Caco-2 (cell line): ENCODE measurements at regions not wholly inside any gene's neighbourhood (a gene's known extent, or its start where the extent isn't known, plus 50 kb on each side); places are given as distances from the start of the nearest gene placed in this dataset.

ENCODE experiments used
- BruUV-seq: library from RNA; stranded (reverse); fragments of 400-500 nt; replicated peaks from 2 replicates; lab custom pipeline; 2021; lab: Mats Ljungman, UMichigan
- CTCF ChIA-PET: fragments of 300-600 bp; sonication (Branson Sonifier 250); formaldehyde crosslinking; loops from one replicate; lab custom pipeline; 2022; ENCODE audit warnings: antibody characterized with exemption; lab: Charles Lee
- POLR2A ChIA-PET: fragments of 300-600 bp; sonication (Branson Sonifier 250); formaldehyde crosslinking; loops from one replicate; lab custom pipeline; 2022; ENCODE audit warnings: antibody characterized with exemption; lab: Charles Lee
- DNase-seq, 2 experiments: peaks; one replicate each; pipeline versions ENCODE4 v3.0.0 to v3.0.0-alpha.2; 2020 to 2022
- H3K27me3 ChIP-seq: replicated peaks from 2 replicates; pipeline ENCODE4 v1.6.0; 2011; ENCODE audit warnings: low read length; ENCODE audit not compliant: control insufficient read depth, insufficient read depth
- H3K36me3 ChIP-seq: 2 replicates; pipeline ENCODE4 v1.5.1; 2011; ENCODE audit warnings: low read length; ENCODE audit not compliant: control insufficient read depth, insufficient read depth
- H3K4me1 ChIP-seq: fragments of 250-450 bp; sonication (Bioruptor Pico); 2 replicates; pipeline ENCODE4 v1.5.1; 2020; ENCODE audit warnings: mild to moderate bottlenecking
- H3K4me3 ChIP-seq: 2 replicates; pipeline ENCODE4 v1.5.1; 2011; ENCODE audit warnings: low read depth, mild to moderate bottlenecking, control low read depth, low read length
- H3K9me3 ChIP-seq: fragments of 250-450 bp; sonication (Bioruptor Pico); 2 replicates; pipeline ENCODE4 v1.5.1; 2020; ENCODE audit warnings: mild to moderate bottlenecking, moderate library complexity
- H3K27ac Mint-ChIP-seq: one replicate; pipeline ENCODE4 v1.8.0; 2022; ENCODE audit warnings: mixed read lengths; ENCODE audit not compliant: unreplicated experiment
- H3K27me3 Mint-ChIP-seq: one replicate; pipeline ENCODE4 v1.8.0; 2022; ENCODE audit warnings: mixed read lengths; ENCODE audit not compliant: insufficient read depth, unreplicated experiment
- H3K36me3 Mint-ChIP-seq: one replicate; pipeline ENCODE4 v1.8.0; 2022; ENCODE audit warnings: mild to moderate bottlenecking, mixed read lengths; ENCODE audit not compliant: insufficient read depth, unreplicated experiment
- H3K4me1 Mint-ChIP-seq: one replicate; pipeline ENCODE4 v1.8.0; 2022; ENCODE audit warnings: low read depth, mixed read lengths; ENCODE audit not compliant: unreplicated experiment
- H3K4me3 Mint-ChIP-seq: one replicate; pipeline ENCODE4 v1.8.0; 2022; ENCODE audit warnings: mild to moderate bottlenecking, moderate library complexity, mixed read lengths; ENCODE audit not compliant: unreplicated experiment
- H3K9me3 Mint-ChIP-seq: one replicate; pipeline ENCODE4 v1.8.0; 2022; ENCODE audit warnings: mixed read lengths; ENCODE audit not compliant: unreplicated experiment
- CTCF ChIP-seq, 2 experiments: fragments of 200-600 bp in 1 of 2; IDR thresholded peaks; 1 replicate in 1 of 2; 2 replicates in 1 of 2; pipeline versions ENCODE4 v1.5.1 to v1.8.0; 2011 to 2022; ENCODE audit warnings: antibody characterized with exemption in 1 of 2, control low read depth in 1 of 2, inconsistent platforms in 1 of 2, low read depth in 1 of 2, low read length in 1 of 2, mild to moderate bottlenecking in 1 of 2, moderate library complexity in 1 of 2; ENCODE audit not compliant: insufficient read depth in 1 of 2, severe bottlenecking in 1 of 2, unreplicated experiment in 1 of 2
- intact Hi-C: fragments of 100-400 bp; cut with micrococcal nuclease; formaldehyde crosslinking; loops from one replicate; pipeline ENCODE4 v1.10.0; 2022; ENCODE audit not compliant: unreplicated experiment

DNA sequence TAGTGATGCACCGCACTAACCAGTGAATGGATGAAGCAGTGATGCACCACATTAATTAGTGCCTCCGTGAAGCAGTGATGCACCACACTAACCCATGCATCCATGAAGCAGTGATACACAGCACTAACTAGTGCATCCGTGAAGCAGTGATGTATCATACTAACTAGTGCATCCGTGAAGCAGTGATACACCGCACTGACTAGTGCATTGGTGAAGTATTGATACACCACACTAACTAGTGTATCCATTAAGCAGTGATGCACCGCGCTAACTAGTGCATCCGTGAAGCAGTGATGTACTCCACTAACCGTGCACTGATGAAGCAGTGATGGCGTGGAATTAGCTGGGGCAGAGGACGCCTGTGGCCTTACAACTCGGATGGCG is 80.6 kb upstream of the NKD1 start:
- TF ChIP-seq CTCF (IDR thresholded peaks at IDR 0.05; ENCODE audit: insufficient read depth in 1 of 2, low read depth in 1 of 2, low read length in 1 of 2, severe bottlenecking in 1 of 2, unreplicated experiment in 1 of 2): no peak
- BruUV-seq: no TSS peak
- peaks cover 13% of the 10 kb centered on the region for H3K9me3 ChIP-seq
- peaks cover 72% of the 10 kb centered on the region for H3K4me1 ChIP-seq
- peaks cover 5% of the 10 kb centered on the region for H3K36me3 Mint-ChIP-seq
- peak overlapping the region; percentile 43 for H3K4me3 ChIP-seq
- H3K36me3 ChIP-seq: no peaks in the 10 kb centered on the region
- H3K27me3 Mint-ChIP-seq: no peaks in the 10 kb centered on the region
- DNase-seq: no peak
- H3K4me1 Mint-ChIP-seq: peaks cover 41% of the 10 kb centered on the region
- ChIA-PET CTCF (interaction anchor here (0.9 to 1.5 kb wide), 2 partner anchors 92 to 198 kb away, joined by 5 to 6 read pairs; no protein-coding TSS in a partner anchor), POLR2A (no interaction called here)
- intact Hi-C loops: loop anchor here (5.0 kb wide), 3 partner anchors 80 to 200 kb away; partner anchors contain the start of gene NKD1
- H3K9me3 Mint-ChIP-seq: peaks cover 22% of the 10 kb centered on the region
- no peaks in the 10 kb centered on the region for H3K27me3 ChIP-seq
- peak overlapping the region; percentile 82 for H3K27ac Mint-ChIP-seq
- peak overlapping the region; percentile 44 for H3K4me3 Mint-ChIP-seq

GRCh38 chr16:50466170-50466569 is 82.0 kb upstream of the NKD1 start:
- no TSS peak for BruUV-seq
- no peak for TF ChIP-seq CTCF (IDR thresholded peaks at IDR 0.05; ENCODE audit: insufficient read depth in 1 of 2, low read depth in 1 of 2, low read length in 1 of 2, severe bottlenecking in 1 of 2, unreplicated experiment in 1 of 2)
- no peak overlapping the region for H3K4me3 ChIP-seq
- CTCF ChIA-PET: no interaction called here
- Mint-ChIP-seq H3K9me3 (peaks cover 9% of the 10 kb centered on the region), H3K27me3 (no peaks in the 10 kb centered on the region), H3K27ac (peak overlapping the region; percentile 82), H3K4me1 (peaks cover 41% of the 10 kb centered on the region), H3K36me3 (peaks cover 5% of the 10 kb centered on the region), H3K4me3 (no peak overlapping the region)
- no peaks in the 10 kb centered on the region for H3K27me3 ChIP-seq
- no peaks in the 10 kb centered on the region for H3K36me3 ChIP-seq
- peaks cover 83% of the 10 kb centered on the region for H3K4me1 ChIP-seq
- POLR2A ChIA-PET: interaction anchor here (0.6 kb wide), 1 partner anchor 769 kb away, joined by 9 read pairs; no protein-coding TSS in a partner anchor
- intact Hi-C loops: loop anchor here (5.0 kb wide), 3 partner anchors 81 to 201 kb away; partner anchors contain the start of gene NKD1
- peaks cover 6% of the 10 kb centered on the region for H3K9me3 ChIP-seq
- peak in 1 of 2 experiments; percentile 19 for DNase-seq

- POLR2A ChIA-PET: interaction anchor here (0.5 kb wide), 1 partner anchor 484 kb away, joined by 11 read pairs; no protein-coding TSS in a partner anchor
- CTCF ChIA-PET: no interaction called here
- H3K36me3 Mint-ChIP-seq: peaks cover 5% of the 10 kb centered on the region
- no peaks in the 10 kb centered on the region for H3K27me3 Mint-ChIP-seq
- intact Hi-C loops: loop anchor here (5.0 kb wide), 3 partner anchors 83 to 203 kb away; partner anchors contain the start of gene NKD1
- H3K4me3 Mint-ChIP-seq: no peak overlapping the region
- no peak overlapping the region for H3K4me3 ChIP-seq
- H3K4me1 Mint-ChIP-seq: peaks cover 41% of the 10 kb centered on the region
- no peaks in the 10 kb centered on the region for H3K9me3 Mint-ChIP-seq
- H3K36me3 ChIP-seq: no peaks in the 10 kb centered on the region
- peak; percentile 36 to 50 for TF ChIP-seq CTCF (IDR thresholded peaks at IDR 0.05; ENCODE audit: insufficient read depth in 1 of 2, low read depth in 1 of 2, low read length in 1 of 2, severe bottlenecking in 1 of 2, unreplicated experiment in 1 of 2)
- no TSS peak for BruUV-seq
- peaks cover 75% of the 10 kb centered on the region for H3K4me1 ChIP-seq
- H3K27me3 ChIP-seq: no peaks in the 10 kb centered on the region
- H3K27ac Mint-ChIP-seq: peak overlapping the region; percentile 24
- H3K9me3 ChIP-seq: no peaks in the 10 kb centered on the region
- peak; percentile 40 to 48 for DNase-seq
These were observed 83.6 kb upstream of the NKD1 start for GRCh38 chr16:50464325-50465290.
